ENCODE measurements at regions not wholly inside any gene's neighbourhood (a gene's known extent, or its start where the extent isn't known, plus 50 kb on each side); places are given as distances from the start of the nearest gene placed in this dataset.
A peak's percentile ranks its signal among the peaks of the same experiment; 100 is the strongest.

- no peak for DNase-seq
These were observed 171.4 kb downstream of the PTN start for GRCh38 chr7:137172105-137172590.

DNA sequence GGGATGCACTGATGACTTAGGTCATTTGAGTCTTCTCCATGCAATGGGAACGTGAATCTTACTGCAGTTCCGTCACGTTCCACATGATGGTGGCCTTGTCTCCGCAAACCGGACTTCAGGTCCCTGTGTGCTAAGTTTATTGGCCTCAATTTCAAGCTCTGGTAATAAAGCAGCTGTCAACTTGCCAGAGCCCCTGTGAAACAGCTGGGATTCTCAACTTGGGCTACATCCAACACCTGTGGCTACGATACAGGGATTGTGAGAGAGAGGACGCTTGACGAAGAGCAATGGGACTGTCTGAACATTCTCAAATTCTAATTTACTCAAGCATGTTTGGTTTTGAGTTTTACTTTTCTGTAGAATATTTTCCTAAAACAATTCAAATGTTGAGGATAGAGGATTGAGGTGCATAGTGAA lies 174.2 kb downstream of the PTN start:
- DNase-seq, result peak; percentile 51 to 56

DNA sequence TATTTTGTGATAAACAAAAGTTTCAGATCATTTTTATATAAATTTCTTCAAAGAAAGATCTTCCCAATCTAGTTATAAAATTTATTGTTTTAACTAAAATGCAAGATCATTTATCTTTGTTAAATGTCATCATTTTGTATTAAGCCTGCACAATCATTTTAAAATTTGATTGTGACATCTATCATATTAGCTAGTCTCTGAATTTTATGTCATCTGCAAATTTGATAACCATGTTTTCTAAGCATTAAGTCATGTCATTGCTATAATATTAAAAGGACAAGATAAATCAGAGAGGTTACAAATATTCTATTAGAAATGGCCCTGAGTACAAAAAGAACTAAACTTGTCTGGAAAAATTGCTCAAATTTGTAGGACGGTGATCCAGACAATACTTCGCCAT lies 175.9 kb downstream of the PTN start:
- no peak for DNase-seq

- DNase-seq, result no peak
These were observed 177.2 kb downstream of the PTN start for GRCh38 chr7:137166363-137166762.

- no peak for DNase-seq
These were observed 177.7 kb downstream of the PTN start for GRCh38 chr7:137165786-137166185.

GRCh38 chr7:137165241-137165640 lies 178.3 kb downstream of the PTN start:
- no peak for DNase-seq

DNA sequence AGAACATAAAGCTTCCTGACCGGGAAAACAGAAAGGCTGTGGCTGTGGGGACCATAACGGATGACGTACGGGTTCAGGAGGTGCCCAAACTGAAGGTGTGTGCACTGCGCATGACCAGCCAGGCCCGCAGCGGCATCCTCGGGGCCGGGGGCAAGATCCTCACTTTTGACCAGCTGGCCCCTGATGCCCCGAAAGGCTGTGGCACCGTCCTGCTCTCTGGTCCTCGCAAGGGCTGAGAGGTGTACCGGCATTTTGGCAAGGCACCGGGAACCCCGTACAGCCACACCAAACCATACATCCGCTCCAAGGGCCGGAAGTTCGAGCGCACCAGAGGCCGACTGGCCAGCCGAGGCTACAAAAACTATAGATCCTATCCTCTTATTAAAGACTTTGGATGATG lies 179.3 kb downstream of the PTN start:
- no peak for DNase-seq

- DNase-seq, result no peak
These were observed 183.3 kb downstream of the PTN start for GRCh38 chr7:137160236-137160635.

DNA sequence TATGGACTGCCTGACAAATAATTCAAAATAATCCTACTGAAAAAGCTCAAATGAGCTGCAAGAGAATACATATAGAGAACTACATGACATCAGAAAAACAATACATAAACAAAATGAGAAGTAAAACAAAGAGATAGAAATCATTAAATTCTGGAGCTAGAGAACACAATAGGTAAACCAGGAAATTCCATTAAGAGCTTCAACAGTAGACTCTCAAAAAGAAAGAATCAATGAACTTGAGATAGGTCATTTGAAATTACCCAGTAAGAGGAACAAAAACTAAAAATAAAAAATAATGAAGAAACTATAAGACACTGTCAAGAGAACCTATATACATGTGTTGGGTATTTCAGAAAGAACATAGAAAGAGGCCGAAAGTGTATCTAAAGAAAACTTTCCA lies 186.3 kb downstream of the PTN start:
- no peak for DNase-seq

DNA sequence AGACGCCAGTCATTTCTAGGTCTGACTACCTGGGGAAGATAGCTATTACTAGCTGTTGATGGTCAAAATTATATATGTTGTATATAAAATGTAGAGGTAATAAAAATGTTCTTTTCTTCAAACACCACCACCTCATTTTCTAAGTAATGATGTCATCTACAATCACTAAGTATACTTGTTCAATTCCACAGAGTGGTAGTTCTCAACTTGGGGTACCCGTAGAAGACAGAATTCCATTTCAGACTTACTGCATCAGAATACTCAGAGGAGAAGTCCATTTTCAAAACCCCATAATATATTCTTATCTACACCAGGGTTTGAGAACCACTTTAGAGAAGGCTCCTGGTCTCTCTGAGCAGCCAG lies 191.9 kb downstream of the PTN start:
- DNase-seq, result no peak

DNA sequence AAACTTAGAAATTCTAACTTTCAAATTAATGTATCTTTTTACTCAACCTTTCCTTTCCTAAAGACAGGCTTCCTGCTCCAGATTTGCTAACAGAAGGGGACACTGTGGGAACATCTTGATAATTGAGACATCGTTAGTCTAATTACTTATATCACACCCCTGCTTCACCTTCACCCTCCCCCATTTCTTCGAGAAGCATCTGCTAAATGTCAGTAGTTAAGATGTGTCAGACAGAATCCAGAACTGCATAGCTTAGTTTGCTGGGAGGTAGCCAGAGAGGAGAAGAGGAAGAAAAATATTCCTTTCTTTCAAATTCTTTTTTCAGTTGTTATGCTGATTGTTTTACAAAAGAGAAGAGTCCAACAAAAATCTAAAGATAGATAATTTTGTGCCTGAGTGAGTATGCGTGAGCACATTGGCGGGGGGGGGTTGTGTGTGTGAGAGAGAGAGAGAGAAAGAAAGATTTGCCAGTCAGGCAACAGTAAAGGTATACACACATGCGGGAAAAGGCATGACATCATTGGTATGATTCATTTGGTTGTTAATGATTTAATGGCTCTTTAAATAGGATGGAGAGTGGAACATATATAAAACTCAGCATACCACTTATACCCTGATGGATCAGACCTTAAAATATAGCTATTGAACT lies 192.4 kb downstream of the PTN start:
- DNase-seq, result no peak

- no peak for DNase-seq
These were observed 196.2 kb downstream of the PTN start for GRCh38 chr7:137147338-137147720.

DNA sequence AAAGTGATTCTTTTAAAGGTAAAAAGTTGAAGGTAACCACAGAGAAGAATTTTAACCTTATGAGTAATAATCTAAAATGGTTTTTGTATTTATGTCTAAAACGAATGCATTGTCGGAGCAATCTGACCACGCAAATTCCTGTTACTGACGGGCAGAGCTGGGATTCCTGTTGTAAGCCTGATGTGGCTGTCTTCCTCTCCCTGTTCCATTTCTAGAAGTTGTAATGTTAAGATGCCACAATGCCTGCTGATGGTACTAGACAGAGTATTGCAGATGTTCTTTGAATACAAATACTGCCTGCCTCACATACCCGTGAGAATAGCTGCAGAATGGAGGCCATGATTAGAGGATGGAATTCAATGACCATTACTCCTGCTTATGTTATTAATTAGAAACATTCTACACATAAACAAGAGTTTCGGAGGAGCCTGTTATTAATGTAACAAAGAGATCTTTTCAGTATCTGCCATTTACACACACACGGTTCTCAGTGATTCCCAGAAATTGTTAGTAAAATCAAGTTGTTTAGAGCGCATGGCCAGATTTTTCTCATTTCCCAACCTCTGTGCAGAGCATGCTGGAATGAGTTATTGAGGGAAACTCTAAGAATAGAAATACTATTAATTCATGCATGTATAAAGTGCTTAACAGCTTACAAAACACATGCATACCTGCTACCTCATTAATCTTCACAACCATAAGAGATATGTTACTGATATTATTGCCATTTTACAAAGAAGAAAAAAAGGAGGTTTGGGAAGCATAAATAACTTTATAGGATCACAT lies 196.8 kb downstream of the PTN start:
- no peak for DNase-seq

GRCh38 chr7:137146012-137146455 lies 197.5 kb downstream of the PTN start:
- DNase-seq, result no peak

DNA sequence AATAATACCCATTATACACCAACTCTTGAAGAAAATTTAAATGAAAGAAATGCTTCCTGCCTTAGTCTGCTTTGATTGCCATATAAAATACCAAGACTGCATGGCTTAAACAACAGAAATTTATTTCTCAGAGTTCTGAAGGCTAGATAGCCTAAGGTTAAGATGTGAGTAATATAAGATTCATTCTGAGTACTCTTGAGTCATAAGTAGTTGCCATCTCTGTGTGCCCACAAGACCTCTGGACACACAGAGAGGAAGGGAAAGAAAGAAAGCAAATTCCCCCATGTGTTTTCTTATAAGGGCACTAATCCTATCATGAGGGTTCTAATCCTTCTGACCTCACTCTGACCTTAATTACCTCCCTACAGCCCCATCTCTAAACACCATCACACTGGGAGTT lies 201.2 kb downstream of the PTN start:
- DNase-seq, result no peak

GRCh38 chr7:137135654-137136350 lies 207.7 kb downstream of the PTN start:
- no peak for DNase-seq

DNA sequence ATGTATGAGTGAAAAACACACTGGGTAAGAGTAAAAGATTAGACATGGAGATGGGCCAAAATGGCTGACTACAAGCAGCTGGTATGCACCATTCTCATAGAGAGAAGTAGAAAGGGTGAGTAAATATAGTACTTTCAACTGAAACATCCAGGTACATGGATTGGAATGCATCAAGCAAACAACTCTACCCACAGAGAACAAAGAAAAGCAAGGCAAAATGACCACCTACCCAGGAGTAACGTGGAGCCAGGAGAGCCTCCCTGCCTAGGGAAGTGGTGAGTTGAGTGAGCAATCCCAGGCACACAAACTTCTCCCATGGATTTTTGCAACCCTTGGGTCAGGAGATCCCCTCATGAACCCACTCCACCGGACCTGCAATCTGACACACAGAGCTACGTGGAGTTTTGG lies 212.8 kb downstream of the PTN start:
- no peak for DNase-seq

DNA sequence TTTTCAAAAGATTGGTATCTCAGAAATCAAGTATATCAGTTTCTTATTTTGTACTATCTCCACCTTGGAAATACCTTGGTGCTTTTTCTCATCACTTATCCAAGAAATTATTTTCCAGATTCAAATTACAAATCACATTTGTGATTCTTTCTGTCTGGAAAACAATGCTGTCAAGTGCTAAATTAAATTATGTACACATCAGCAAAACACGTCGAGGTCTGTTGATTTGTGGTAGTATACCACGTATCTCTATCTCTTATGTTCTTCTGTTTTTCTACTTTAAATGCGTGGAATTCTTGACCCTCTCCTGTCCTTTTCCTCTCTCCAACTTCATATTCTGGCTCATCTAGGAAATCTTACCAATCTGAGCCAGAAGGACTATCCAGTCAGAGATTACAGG lies 214.5 kb downstream of the PTN start:
- DNase-seq, result no peak

- no peak for DNase-seq
These were observed 215.7 kb downstream of the PTN start for GRCh38 chr7:137127806-137128205.

- DNase-seq, result no peak
These were observed 216.5 kb downstream of the PTN start for GRCh38 chr7:137127058-137127457.

DNA sequence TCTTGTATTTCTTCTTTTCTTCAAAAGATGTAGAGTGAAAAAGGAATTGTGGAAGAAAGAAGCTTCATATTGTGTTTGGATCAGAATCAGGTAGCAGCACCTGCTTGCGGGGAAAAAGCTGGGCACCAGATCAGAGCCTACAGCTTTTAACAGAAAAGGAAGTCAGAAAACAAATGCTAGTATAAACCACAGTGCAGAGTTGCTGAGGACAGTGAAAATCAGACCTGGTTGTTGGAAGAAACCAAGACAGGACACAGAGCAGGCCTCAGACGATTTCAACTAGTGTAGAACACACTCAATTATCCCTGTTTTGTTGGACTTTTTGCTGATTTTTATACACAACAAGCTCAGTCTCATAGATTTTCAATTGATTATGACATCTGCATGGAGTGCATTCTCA lies 221.4 kb downstream of the PTN start:
- DNase-seq, result no peak

DNA sequence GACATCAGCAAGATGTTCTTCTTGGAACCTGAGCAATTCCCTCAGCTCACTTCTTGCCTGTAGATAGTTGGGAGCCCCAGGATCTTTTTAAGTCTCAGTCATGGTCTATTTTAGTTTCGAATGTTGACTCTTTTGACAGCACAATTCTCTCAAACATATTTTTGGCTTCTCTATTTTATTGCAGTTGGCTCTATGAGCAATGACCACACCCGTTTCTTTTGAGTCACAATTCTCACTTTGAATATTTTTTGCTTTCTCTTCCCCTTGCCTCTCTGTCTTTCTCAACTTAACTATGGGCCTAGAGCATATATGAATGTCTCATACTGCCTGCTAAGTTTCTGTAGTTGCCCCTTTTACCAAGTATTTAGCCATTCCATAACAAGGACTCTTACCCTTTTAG lies 222.8 kb downstream of the PTN start:
- no peak for DNase-seq

GRCh38 chr7:137110535-137110934 lies 233.0 kb downstream of the PTN start:
- no peak for DNase-seq

DNA sequence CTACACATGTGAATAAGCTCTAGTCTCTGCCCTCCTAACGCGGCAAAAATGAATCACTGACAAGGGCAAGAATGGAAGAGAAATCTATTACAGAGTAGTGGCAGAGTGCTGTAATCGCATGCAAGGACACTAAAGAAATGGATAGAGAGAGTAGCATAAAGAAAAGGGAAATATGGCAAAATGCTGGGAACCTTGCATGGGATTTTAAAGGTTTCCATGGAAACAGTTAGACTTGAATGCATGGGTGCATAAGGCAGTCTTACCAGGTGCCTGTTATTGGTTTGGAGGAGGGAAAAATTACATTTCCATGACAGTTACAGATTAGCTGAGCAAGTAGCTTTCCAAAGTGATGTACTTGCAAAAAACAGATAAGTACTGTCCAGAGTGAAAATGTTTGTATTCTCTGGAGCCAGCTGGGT lies 233.4 kb downstream of the PTN start:
- DNase-seq, result no peak

Data from hippocampal formation (tissue), 2 donors.